ENCODE measurements at regions not wholly inside any gene's neighbourhood (a gene's known extent, or its start where the extent isn't known, plus 50 kb on each side); places are given as distances from the start of the nearest gene placed in this dataset.

GRCh38 chr13:50428183-50428877, 413.1 kb downstream of the KCNRG start:
- no peaks in the 10 kb centered on the region for H3K27me3 ChIP-seq
- no peak overlapping the region for H3K27ac ChIP-seq
- WGBS (ENCODE audit: low lambda C conversion rate, missing lambda C conversion rate): 90% methylated on average over 1 of the region's 1 CpG
- H4K20me1 ChIP-seq (ENCODE audit: insufficient read depth, poor library complexity, severe bottlenecking): no peaks in the 10 kb centered on the region
- no peak for DNase-seq (ENCODE audit: low spot score)
- H2AFZ ChIP-seq: no peak overlapping the region
- TF ChIP-seq EZH2 (IDR thresholded peaks at IDR 0.05; ENCODE audit: borderline replicate concordance) (no peak), EZH2phosphoT487 (IDR thresholded peaks at IDR 0.05; ENCODE audit: low read depth, severe bottlenecking, unreplicated experiment) (no peak), CTCF (IDR thresholded peaks at IDR 0.05; ENCODE audit: poor library complexity) (no peak)
- H3K4me2 ChIP-seq: no peak overlapping the region
- H3K9me2 ChIP-seq (replicated peaks; ENCODE audit: insufficient read depth): no peaks in the 10 kb centered on the region
- H3K4me1 ChIP-seq (ENCODE audit: insufficient read depth): no peaks in the 10 kb centered on the region
- H3K79me2 ChIP-seq: no peaks in the 10 kb centered on the region
- no peaks in the 10 kb centered on the region for H3K9me3 ChIP-seq (ENCODE audit: low read depth)
- H3K36me3 ChIP-seq (replicated peaks; ENCODE audit: insufficient read depth, low read depth): no peaks in the 10 kb centered on the region
- no peak overlapping the region for H3K4me3 ChIP-seq

DNA sequence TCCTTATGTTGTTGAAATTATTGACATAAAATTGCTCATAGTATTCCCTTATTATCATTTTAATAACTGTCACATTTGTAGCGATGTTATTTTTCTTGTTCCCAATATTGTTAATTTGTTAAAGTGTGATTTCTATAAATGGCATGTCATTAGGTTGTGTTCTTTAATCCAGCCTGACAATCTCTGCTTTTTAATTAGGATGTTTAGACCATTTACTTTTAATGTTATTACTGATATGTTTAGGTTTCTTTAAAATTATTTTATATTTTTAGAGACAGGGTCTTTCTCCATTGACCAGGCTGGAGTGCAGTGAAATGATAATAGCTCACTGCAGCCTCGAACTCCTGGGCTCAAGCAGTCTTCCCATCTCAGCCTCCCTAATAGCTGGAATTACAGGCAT, 408.5 kb downstream of the DLEU7 start:
- Histone ChIP-seq H3K79me2 (no peaks in the 10 kb centered on the region), H4K20me1 (ENCODE audit: insufficient read depth, poor library complexity, severe bottlenecking) (no peaks in the 10 kb centered on the region), H3K4me3 (no peak overlapping the region), H2AFZ (no peak overlapping the region), H3K27me3 (no peaks in the 10 kb centered on the region), H3K4me2 (no peak overlapping the region), H3K9me3 (ENCODE audit: low read depth) (no peaks in the 10 kb centered on the region), H3K36me3 (replicated peaks; ENCODE audit: insufficient read depth, low read depth) (no peaks in the 10 kb centered on the region), H3K27ac (no peak overlapping the region), H3K4me1 (ENCODE audit: insufficient read depth) (peaks cover 5% of the 10 kb centered on the region), H3K9me2 (replicated peaks; ENCODE audit: insufficient read depth) (no peaks in the 10 kb centered on the region)
- 96% methylated on average over 2 of the region's 2 CpGs for WGBS (ENCODE audit: low lambda C conversion rate, missing lambda C conversion rate)
- TF ChIP-seq CTCF (IDR thresholded peaks at IDR 0.05; ENCODE audit: poor library complexity): no peak
- TF ChIP-seq EZH2 (IDR thresholded peaks at IDR 0.05; ENCODE audit: borderline replicate concordance): no peak
- TF ChIP-seq EZH2phosphoT487 (IDR thresholded peaks at IDR 0.05; ENCODE audit: low read depth, severe bottlenecking, unreplicated experiment): no peak
- no peak for DNase-seq (ENCODE audit: low spot score)

GRCh38 chr13:50437252-50437651, 406.2 kb downstream of the DLEU7 start:
- peak overlapping the region; percentile 16 for H3K27ac ChIP-seq
- no peak overlapping the region for H2AFZ ChIP-seq
- no peak overlapping the region for H3K4me2 ChIP-seq
- no peaks in the 10 kb centered on the region for H4K20me1 ChIP-seq (ENCODE audit: insufficient read depth, poor library complexity, severe bottlenecking)
- H3K79me2 ChIP-seq: no peaks in the 10 kb centered on the region
- no peaks in the 10 kb centered on the region for H3K36me3 ChIP-seq (replicated peaks; ENCODE audit: insufficient read depth, low read depth)
- H3K4me3 ChIP-seq: no peak overlapping the region
- no peaks in the 10 kb centered on the region for H3K27me3 ChIP-seq
- WGBS (ENCODE audit: low lambda C conversion rate, missing lambda C conversion rate): 65% methylated on average over 1 of the region's 1 CpG
- H3K9me3 ChIP-seq (ENCODE audit: low read depth): no peaks in the 10 kb centered on the region
- DNase-seq (ENCODE audit: low spot score): no peak
- TF ChIP-seq EZH2phosphoT487 (IDR thresholded peaks at IDR 0.05; ENCODE audit: low read depth, severe bottlenecking, unreplicated experiment): no peak
- TF ChIP-seq CTCF (IDR thresholded peaks at IDR 0.05; ENCODE audit: poor library complexity): no peak
- TF ChIP-seq EZH2 (IDR thresholded peaks at IDR 0.05; ENCODE audit: borderline replicate concordance): no peak
- H3K9me2 ChIP-seq (replicated peaks; ENCODE audit: insufficient read depth): no peaks in the 10 kb centered on the region
- peaks cover 5% of the 10 kb centered on the region for H3K4me1 ChIP-seq (ENCODE audit: insufficient read depth)

All from hepatocyte (in vitro differentiated cells).